GM18868 (cell line): ENCODE measurements at regions not wholly inside any gene's neighbourhood (a gene's known extent, or its start where the extent isn't known, plus 50 kb on each side); places are given as distances from the start of the nearest gene placed in this dataset.

ENCODE experiments used
- ATAC-seq: cut with Tn5 transposase; IDR thresholded peaks from one replicate; pipeline ENCODE4 v1.9.1; 2021; ENCODE audit warnings: mild to moderate bottlenecking, moderate library complexity; ENCODE audit not compliant: unreplicated experiment

- ATAC-seq: no peak
These were observed 486.6 kb downstream of the BRINP1 start for GRCh38 chr9:118882684-118883083.

GRCh38 chr9:118883411-118883810 lies 485.8 kb downstream of the BRINP1 start:
- no peak for ATAC-seq

- ATAC-seq: no peak
These were observed 478.0 kb downstream of the BRINP1 start for GRCh38 chr9:118891213-118891612.

- no peak for ATAC-seq
These were observed 472.8 kb downstream of the BRINP1 start for GRCh38 chr9:118896324-118897000.

GRCh38 chr9:118918180-118918579 lies 451.1 kb downstream of the BRINP1 start:
- ATAC-seq: no peak

- ATAC-seq: no peak
These were observed 440.5 kb downstream of the BRINP1 start for GRCh38 chr9:118928722-118929121.

GRCh38 chr9:118929287-118929686 lies 439.9 kb downstream of the BRINP1 start:
- no peak for ATAC-seq

- ATAC-seq: no peak
These were observed 437.3 kb downstream of the BRINP1 start for GRCh38 chr9:118931941-118932340.

- ATAC-seq: no peak
These were observed 430.7 kb downstream of the BRINP1 start for GRCh38 chr9:118938581-118938980.

- no peak for ATAC-seq
These were observed 428.8 kb downstream of the BRINP1 start for GRCh38 chr9:118940473-118940872.

- ATAC-seq: no peak
These were observed 422.6 kb downstream of the BRINP1 start for GRCh38 chr9:118946669-118947068.

- ATAC-seq: no peak
These were observed 414.4 kb downstream of the BRINP1 start for GRCh38 chr9:118954857-118955256.

GRCh38 chr9:118957585-118957984 lies 411.6 kb downstream of the BRINP1 start:
- ATAC-seq: no peak

- ATAC-seq: no peak
These were observed 409.9 kb downstream of the BRINP1 start for GRCh38 chr9:118959366-118959765.

GRCh38 chr9:118961857-118962256 lies 407.4 kb downstream of the BRINP1 start:
- ATAC-seq: no peak

GRCh38 chr9:118962426-118962825 lies 406.8 kb downstream of the BRINP1 start:
- ATAC-seq: no peak

GRCh38 chr9:118963674-118964073 lies 405.6 kb downstream of the BRINP1 start:
- no peak for ATAC-seq

GRCh38 chr9:118967901-118968300 lies 401.3 kb downstream of the BRINP1 start:
- no peak for ATAC-seq

GRCh38 chr9:118975736-118976135 lies 393.5 kb downstream of the BRINP1 start:
- ATAC-seq: no peak

GRCh38 chr9:118976160-118976559 lies 393.1 kb downstream of the BRINP1 start:
- ATAC-seq: no peak

- no peak for ATAC-seq
These were observed 384.6 kb downstream of the BRINP1 start for GRCh38 chr9:118984607-118985006.

GRCh38 chr9:118985851-118986250 lies 383.4 kb downstream of the BRINP1 start:
- no peak for ATAC-seq

- no peak for ATAC-seq
These were observed 382.1 kb downstream of the BRINP1 start for GRCh38 chr9:118987167-118987566.
